Fibroblast of skin of right quadriceps (primary cell): ENCODE measurements at regions not wholly inside any gene's neighbourhood (a gene's known extent, or its start where the extent isn't known, plus 50 kb on each side); places are given as distances from the start of the nearest gene placed in this dataset.
A peak's percentile ranks its signal among the peaks of the same experiment; 100 is the strongest.

Source experiments
- DNase-seq: peaks from one replicate; pipeline ENCODE4 v3.0.0-alpha.2; 2013

- no peak for DNase-seq
Observed at GRCh38 chr9:80407220-80407619, 835.5 kb downstream of the TLE4 start.

- DNase-seq: no peak
Observed at GRCh38 chr9:80401243-80401642, 829.5 kb downstream of the TLE4 start.

- no peak for DNase-seq
Observed at GRCh38 chr9:80400624-80401230, 829.0 kb downstream of the TLE4 start.

GRCh38 chr9:80399606-80400005 lies 827.8 kb downstream of the TLE4 start:
- DNase-seq: no peak

- DNase-seq: no peak
Observed at GRCh38 chr9:80387828-80388227, 816.1 kb downstream of the TLE4 start.

- DNase-seq: no peak
Observed at GRCh38 chr9:80385246-80385645, 813.5 kb downstream of the TLE4 start.

- no peak for DNase-seq
Observed at GRCh38 chr9:80383331-80383730, 811.6 kb downstream of the TLE4 start.

- DNase-seq: no peak
Observed at GRCh38 chr9:80382211-80382891, 810.6 kb downstream of the TLE4 start.

- no peak for DNase-seq
Observed at GRCh38 chr9:80380301-80380700, 808.5 kb downstream of the TLE4 start.

GRCh38 chr9:80378669-80379293 lies 807.0 kb downstream of the TLE4 start:
- no peak for DNase-seq

- DNase-seq: no peak
Observed at GRCh38 chr9:80376180-80376579, 804.4 kb downstream of the TLE4 start.

- no peak for DNase-seq
Observed at GRCh38 chr9:80375477-80375876, 803.7 kb downstream of the TLE4 start.

- peak; percentile 44 for DNase-seq
Observed at GRCh38 chr9:80369641-80370040, 797.9 kb downstream of the TLE4 start.

- DNase-seq: no peak
Observed at GRCh38 chr9:80366626-80367025, 794.9 kb downstream of the TLE4 start.

- no peak for DNase-seq
Observed at GRCh38 chr9:80359941-80360881, 788.4 kb downstream of the TLE4 start.

- DNase-seq: no peak
Observed at GRCh38 chr9:80359291-80359690, 787.5 kb downstream of the TLE4 start.

- DNase-seq: no peak
Observed at GRCh38 chr9:80352967-80353366, 781.2 kb downstream of the TLE4 start.

GRCh38 chr9:80351612-80352011 lies 779.8 kb downstream of the TLE4 start:
- no peak for DNase-seq

GRCh38 chr9:80326105-80326504 lies 754.3 kb downstream of the TLE4 start:
- no peak for DNase-seq

GRCh38 chr9:80320916-80321315 lies 749.2 kb downstream of the TLE4 start:
- DNase-seq: peak; percentile 14

- DNase-seq: no peak
Observed at GRCh38 chr9:80320480-80320879, 748.7 kb downstream of the TLE4 start.

GRCh38 chr9:80305136-80305535 lies 733.4 kb downstream of the TLE4 start:
- DNase-seq: no peak

GRCh38 chr9:80294955-80295354 lies 723.2 kb downstream of the TLE4 start:
- no peak for DNase-seq
